Inflammatory macrophage treated with lipopolysaccharide for 4 hours (primary cell): ENCODE measurements at regions not wholly inside any gene's neighbourhood (a gene's known extent, or its start where the extent isn't known, plus 50 kb on each side); places are given as distances from the start of the nearest gene placed in this dataset.
"Not testable (repeated sequence)": the region's sequence is repeated elsewhere in the genome, so short reads cannot be mapped to it uniquely, and the experiment has no call there.

Source experiments
- DNase-seq: peaks from one replicate; pipeline ENCODE4 v3.0.0-alpha.2; 2020

- DNase-seq, result not testable (repeated sequence)
These were observed 60.5 kb upstream of the PSME4 start for GRCh38 chr2:54031288-54031687.

GRCh38 chr2:54030806-54031205 lies 60.0 kb upstream of the PSME4 start:
- DNase-seq, result peak; percentile 32

GRCh38 chr2:54030396-54030741 lies 59.6 kb upstream of the PSME4 start:
- no peak for DNase-seq

- no peak for DNase-seq
These were observed 59.1 kb upstream of the PSME4 start for GRCh38 chr2:54029721-54030395.

GRCh38 chr2:54025463-54026075 lies 54.8 kb upstream of the PSME4 start:
- not testable (repeated sequence) for DNase-seq

DNA sequence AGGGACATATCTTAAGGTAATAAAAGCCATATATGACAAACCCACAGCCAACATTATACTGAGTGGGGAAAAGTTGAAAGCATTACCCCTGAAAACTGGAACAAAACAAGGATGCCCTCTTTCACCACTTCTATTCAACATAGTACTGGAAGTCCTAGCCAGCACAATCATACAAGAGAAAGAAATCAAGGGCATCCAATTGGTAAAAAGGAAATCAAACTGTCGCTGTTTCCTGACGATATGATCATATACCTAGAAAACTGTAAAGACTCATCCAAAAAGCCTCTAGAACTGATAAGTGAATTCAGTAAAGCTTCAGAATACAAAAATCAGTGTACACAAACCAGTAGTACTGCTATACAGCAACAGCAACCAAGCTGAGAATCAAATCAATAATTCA lies 53.8 kb upstream of the PSME4 start:
- no peak for DNase-seq

DNA sequence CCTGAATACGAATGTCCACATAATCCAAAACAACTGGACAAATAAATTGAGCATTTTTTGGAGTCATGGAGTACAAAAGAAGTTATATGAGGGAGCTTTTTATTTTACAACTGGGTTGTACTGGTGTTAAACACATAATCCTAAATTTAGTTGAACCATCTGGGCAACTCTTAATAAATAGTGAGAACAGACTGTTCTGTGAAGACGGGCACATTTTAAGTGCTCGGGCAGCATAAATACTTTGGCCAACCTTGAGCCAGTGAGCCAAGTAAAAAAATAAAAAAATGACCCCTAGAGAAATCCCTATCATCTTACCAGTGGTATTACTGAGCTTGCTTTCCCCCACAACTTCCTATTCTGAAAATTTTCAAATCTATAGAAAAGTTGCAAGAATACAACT lies 50.9 kb upstream of the PSME4 start:
- DNase-seq, result no peak

DNA sequence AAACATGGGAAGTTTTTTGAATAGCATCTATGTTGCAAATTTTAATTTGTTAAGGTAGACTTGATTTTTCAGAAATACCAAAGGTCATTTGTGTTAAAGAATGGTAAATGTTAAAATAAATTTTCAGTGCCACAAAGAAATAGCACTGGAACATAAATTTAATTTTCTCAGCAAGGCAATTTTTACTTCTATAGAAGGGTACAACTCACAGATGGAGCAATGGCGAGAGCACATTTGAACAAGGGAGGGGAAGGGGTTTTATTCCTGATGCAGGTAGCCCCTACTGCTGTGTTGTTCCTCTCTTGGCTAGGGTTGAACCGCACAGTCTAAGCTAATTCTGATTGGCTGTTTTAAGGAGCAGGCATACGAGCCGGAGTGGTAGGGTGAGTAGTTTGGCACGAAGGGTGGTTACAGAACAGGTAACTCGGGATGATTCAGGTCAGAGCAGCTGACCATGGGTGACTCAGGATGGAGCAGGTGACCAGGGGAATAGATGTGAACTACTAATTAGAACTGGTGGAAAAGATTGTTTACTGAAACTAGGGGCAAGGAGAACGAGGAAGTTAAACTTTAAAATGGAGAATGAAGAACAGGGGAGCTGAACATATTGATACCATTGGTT lies 50.1 kb upstream of the PSME4 start:
- DNase-seq, result no peak
